ENCODE measurements at regions not wholly inside any gene's neighbourhood (a gene's known extent, or its start where the extent isn't known, plus 50 kb on each side); places are given as distances from the start of the nearest gene placed in this dataset.
"Not testable (repeated sequence)": the region's sequence is repeated elsewhere in the genome, so short reads cannot be mapped to it uniquely, and the experiment has no call there.

DNA sequence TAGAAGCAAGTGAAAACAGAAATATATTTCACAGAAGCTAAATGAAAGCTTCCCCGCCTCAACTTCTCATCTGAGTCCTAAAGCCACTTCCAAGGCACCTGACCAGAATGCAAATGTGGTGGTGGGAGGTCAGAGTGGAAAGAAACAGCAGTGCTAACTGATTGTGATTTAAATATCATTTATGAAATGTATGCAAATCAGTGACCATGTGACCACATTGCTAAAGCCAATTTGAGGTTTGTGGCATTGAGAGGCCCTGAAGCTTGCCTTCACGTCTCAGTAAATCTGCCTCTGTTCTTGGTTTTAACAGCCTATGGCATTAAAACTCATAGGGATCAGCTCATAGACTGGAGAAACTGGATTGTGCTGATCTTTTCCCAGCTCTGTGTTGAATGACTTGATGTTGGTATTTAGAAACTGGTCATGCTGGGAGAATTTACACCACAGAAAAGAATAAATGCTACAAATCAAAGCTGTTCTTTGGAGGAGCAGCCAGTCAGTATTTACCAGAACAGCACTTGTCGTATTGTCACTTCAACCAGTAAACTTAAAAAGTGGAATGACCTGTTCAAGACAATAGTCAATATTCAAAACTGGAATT is 481.4 kb upstream of the ALCAM start:
- DNase-seq: no peak

DNA sequence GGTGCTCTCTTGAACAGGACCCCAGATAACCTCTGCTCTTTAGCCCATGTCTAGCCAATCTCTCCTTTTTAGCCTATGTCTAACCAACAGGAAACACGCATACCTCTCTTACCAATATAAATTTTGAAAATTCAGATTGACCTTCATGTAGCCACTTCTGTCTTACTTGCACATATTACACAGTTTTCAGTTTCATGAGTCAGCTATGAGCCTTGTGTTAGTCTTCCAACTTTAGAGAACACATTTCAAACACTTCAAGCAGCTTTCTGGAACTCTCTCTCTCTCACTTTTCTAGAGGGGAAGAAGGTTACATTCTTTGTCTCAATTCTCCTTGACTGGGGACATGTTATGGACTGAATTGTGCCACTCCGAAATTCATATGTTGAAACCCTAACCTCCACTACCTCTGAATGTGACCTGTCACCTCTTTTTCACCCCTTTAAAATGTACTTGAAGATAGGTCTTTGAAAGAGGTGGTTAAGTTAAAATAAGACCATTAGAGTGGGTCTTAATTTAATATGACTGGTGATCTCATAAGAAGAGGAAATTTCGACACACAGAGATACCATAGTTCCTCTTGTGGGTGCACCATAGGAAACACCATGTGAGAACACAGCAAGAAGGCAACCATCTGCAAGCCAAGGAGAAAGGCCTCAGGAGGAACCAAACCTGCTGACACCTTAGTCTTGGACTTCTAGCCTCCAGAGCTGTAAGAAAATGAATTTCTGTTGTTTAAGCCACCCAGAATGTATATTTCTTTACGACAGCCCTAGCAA is 480.3 kb upstream of the ALCAM start:
- DNase-seq: no peak

DNA sequence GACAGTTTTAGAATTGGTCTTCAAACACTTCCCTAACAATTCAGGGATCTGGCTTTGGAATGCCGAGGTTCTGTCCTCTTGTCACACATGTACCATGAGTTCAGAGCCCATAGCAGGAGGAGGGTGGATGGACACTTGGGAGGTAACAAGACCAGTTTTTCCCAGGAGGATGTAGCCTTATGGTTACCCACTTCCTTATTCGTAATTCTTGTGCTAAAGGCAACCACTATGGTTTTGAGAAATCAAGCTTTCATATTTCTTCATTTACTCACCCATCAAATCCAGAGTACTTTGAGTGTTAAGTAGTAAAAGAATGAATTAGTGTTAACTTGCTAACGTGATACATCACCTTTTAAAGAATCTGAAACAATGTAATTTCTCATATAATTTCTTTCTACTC is 479.6 kb upstream of the ALCAM start:
- DNase-seq: no peak

DNA sequence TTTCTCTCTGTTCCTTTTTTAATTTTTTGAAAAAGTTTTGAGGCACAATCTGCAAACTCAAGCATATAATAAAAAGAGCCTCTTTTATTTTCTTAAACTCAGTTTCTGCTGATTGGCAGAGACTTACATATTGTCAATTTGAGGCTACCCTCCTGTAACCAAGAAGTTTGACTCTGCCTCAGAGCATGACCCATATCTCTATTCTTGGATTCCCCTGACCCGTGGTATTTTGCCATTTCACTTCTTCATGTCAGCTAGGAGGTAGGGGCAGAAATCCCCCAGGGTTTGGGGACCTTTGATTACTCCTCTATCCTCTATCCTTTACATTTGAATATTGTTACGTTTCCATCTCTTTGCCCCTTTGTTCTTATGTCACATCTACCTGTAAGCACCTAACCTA is 479.1 kb upstream of the ALCAM start:
- no peak for DNase-seq

DNA sequence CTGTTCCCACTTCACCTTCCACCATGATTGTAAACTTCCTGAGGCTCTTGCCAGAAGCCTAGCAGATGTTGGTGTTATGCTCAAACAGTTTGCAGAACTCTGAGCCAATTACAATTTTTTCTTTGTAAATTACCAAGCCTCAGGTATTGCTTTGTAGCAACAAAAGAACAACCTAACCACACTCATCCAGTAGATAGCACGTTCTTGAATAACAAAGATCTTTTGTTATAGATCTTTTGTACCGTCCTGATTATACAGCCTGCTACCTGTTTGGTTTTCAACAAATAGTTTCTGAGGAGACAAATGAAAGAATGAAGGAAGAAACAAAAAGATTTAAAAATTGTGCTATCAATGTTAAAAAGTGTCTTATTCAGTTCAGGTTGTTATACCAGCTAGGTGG is 474.7 kb upstream of the ALCAM start:
- DNase-seq: no peak

DNA sequence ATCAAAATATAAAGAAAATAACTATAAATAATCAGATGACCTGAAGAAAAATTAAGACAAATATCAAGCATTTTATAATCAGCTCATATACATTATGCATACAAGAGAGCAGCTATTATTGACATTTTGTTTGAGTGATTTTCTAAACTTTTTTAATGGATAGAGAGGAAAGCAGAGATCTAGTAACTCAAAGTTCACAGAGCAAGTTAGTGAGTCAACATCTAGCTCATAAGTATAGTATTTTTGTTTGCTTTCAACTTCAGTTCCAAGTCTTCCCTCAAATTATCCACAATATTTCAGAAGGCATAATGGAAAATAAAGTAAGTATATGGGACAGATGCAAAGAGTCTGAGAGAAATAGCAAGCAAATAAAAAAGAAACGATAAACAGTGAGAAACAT is 470.1 kb upstream of the ALCAM start:
- DNase-seq: no peak

DNA sequence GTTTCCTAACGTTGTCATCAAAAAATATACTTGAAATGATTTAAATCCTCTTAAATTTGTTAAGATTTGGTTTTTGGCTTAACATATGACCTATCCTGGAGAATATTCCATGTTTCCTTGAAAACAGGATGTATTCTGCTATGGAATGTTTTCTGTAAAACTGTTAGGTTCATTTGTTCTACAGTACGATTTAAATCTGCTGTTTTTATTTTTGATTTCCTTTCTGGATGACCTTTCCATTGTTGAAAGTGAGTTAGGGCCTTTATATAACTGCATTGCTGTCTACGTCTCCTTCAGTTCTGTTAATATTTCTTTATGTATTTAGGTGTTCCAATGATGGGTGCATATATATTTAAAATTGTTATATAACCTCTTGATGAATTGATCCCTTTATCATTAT is 465.3 kb upstream of the ALCAM start:
- DNase-seq: no peak

DNA sequence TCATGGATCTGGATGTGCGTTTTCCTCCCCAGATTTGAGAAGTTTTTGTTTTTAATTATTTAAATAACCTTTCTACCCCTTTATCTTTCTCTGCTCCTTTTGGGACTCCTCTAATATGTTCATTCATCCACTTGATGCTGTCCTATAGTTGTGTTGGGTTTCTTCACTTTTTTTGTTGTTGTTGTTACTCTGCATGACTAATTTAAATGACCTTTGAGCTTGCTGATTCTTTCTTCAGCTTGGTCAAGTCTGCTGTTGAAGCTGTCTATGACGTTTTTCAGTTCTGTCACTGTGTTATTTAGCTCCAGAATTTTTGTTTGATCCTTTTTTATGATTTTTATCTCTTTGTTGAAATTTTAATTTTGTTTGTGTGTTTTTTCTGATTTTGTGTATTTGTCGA is 463.6 kb upstream of the ALCAM start:
- no peak for DNase-seq

DNA sequence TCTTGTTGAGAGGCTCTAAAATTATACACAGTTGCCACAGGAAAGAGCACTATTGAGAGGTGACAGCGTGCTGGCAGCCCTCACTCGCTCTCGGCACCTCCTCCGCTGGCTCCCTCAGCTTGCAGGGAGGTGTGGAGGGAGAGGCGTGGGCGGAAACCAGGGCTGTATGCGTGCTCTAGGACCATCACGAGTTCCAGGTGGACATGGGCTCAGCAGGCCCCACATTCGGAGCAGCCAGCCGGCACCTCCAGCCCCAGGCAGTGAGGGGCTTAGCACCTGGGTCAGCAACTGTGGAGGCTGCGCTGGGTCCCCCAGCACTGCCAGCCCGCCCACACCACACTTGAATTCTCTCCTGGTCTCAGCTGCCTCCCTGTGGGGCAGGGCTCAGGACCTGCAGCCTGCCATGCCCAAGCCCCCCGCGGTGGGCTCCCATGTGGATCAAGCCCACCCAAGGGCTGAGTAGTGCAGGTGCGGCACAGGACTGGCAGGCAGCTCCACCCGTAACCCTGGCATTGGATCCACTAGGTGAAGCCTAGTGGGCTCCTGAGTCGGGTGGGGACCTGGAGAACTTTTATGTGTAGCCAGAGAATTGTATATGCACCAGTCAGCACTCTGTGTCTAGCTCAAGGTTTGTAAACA is 460.6 kb upstream of the ALCAM start:
- no peak for DNase-seq

DNA sequence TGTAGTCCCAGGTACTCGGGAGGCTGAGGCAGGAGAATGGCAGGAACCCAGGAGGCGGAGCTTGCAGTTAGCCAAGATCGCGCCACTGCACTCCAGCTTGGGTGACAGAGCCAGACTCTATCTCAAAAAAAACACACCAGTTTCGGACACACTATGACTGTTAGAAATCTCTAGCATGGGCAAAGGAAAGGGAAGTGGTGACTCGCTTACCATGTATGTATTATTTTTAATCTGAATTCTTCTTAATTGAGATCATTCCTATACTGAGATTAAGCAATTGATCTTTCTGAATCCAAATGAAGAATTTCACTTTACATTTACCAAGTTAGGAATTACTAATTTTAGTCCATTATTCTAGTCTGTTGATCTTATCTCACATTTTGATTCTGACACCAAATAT is 459.2 kb upstream of the ALCAM start:
- DNase-seq: no peak

DNA sequence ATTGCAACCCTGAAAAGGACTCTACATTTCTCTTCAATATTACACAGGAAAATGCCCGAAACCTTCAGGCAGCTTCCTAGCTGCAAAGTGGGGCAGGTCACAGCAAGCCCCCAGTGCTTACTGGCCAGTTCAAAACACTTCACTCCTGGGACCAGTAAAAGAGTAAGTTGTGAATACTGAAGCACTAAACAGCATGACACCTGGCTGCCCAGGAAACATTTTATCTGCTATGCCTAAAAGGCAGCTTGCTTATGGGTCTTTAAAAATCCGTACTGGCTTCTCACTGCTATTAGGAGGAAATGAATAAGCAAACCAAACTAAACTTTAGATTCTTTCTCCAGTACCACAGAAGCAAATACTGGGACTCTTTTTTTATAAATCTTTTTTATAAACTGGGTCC is 457.9 kb upstream of the ALCAM start:
- no peak for DNase-seq

DNA sequence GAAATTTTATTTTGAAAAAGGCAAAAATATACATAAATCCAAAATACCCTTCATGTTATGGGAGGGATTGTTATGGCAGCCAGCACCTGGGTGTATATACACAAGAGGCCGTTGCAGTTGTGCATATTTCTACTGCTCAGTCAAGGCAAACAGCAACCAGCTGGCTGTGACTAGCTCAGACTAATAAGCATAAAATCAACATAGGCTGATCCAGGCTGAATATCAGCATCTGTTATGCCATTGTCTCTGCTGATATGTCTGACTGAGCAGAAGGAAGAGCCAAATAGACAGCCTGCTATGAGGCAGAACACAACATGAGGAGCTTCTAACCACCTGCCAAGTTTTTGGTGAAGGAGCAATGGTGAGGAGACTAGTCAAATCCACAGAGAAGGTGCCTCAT is 457.5 kb upstream of the ALCAM start:
- peak; percentile 91 for DNase-seq

DNA sequence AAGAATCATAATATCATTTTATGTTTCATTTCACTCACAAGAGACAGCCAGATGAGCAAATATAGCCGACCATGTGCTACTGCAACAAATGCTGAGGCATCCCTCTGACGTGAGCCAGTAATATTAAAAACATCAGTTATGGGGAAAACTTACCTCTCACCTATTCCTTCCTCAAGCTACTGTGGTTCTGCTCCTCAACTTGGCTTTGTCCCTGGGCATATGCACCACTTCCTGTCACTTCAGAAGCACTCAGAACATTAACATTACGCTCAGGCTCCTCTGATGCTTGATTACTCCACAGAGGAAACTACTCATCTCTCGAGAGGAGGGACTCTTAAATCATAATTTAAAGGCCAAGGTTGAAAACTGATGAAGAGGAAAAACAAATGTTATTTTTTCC is 457.0 kb upstream of the ALCAM start:
- peak; percentile 16 for DNase-seq

DNA sequence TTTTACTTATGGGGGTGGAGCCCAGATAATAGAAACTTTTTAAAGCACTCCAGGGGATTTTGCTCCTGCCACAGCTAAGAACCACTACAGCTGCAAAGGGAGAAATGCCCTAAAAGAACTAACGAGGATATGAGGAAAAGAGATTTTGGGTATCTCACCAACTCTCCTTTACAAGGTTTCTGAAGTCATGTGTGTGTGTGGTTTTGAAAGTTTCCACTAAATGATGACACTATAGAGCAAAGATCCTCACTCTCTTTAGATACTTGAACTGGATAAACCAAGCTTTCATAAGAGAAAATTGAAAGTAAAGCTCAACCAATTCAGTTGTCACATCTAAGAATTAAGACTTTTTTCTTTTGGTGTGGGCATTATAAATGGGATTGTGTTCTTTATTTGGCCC is 455.3 kb upstream of the ALCAM start:
- no peak for DNase-seq

DNA sequence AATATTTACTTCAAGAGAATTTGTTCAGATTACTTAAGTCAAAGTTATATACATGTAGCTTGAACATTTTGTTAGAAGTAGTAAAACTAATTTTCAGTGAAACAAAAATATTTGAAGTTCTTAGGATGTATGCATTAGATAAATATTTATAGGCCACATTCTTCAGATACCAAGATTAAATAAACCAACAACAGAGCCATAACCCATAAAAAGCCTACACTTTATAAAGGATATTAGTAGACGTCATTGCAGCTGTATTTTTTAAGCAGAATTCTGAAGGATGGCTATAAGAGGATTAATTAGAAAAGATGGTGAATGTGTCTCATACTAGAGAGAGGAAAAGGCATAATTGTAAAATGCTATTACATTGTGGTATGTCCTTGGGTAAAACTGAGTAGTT is 449.7 kb upstream of the ALCAM start:
- DNase-seq: no peak

DNA sequence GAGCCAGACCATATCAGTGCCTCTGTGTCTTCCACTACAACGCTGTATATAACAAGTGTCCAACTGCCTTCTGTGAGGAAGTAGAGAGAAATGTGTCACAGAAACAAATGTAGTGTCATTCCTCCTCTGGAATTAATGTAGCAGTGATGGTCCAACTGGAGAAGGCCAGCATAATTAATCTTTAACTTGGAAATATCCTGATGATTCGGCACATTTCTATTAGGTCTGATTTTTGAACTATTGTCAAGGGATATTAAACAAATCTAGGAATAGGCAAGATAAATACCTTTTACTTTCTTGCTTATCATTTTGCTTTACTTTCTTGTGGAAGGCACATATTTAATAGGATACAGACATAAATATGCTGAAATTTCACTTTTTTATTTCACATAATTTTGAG is 446.2 kb upstream of the ALCAM start:
- no peak for DNase-seq

DNA sequence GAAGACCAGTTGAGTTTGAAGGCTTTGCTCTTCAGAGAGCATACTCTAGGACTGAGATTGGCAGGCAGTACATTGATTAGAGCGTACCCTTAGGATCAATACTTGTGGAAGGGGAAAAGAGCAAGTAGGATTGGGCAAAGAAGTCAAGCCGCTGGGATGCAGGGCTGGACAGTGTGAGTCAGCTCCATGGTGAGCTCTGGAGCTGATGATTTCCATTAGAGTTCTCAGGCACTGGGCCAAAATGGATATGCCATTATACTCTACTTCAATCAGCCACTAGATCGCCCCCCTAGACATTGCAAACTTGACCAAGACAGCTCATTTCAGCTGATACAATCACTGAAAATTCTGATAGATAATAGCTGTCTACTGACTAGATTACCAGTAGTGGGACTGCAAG is 432.7 kb upstream of the ALCAM start:
- DNase-seq: no peak

DNA sequence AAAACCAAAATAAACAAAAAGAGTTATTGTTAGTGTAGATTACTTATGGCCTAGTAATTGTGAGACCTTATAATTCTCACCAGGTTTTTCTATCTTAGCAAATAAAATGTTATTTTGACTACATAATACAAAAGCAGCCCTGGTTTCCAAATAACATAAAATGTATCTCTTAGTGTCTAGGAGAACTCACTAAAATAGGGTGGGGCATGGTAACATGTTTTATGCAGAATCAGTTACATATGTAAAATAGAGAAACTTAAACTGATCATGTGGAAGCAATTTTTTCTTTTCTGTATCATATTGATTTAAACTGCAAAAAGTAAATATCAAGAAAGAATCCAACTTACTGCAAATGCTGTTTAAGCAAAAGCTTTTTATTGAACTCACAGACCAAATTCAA is 431.1 kb upstream of the ALCAM start:
- DNase-seq: no peak

DNA sequence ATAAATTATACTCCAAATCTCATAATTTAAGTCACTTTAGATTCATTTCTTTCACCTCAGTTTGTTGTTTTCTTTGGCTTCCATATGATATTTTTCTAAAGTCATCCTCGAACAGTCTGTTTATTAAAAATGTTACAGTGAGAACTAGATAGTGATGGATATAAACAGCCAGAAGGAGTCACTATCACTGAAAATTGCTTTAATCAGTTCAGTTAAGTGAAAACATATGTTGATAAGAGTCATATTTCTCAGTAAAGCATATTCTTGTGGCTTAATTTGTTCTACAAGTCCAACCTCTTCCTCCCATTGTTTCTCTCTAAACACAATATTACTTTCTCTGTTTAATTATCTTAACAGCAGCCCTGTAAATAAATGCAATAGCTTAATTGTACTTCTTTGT is 427.5 kb upstream of the ALCAM start:
- DNase-seq: no peak

DNA sequence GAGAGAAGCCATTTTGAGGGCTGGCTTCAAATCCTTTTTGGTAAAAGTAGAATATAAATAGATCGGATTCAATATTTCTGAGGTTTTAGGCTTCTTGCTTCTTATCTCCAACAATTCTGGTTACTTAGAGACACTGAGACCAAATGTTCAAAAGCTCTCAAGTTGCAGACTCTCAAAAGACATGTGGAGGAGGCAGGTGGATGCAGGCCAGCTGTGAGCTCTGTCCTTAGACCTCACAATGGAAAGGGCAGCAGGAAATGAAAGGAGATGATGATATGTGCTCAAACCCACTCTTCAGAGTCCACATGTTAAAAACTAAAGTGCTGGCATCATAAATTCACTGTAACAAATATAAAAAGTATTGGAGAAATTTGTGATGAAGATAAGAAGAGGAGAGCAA is 424.9 kb upstream of the ALCAM start:
- DNase-seq: peak; percentile 24

DNA sequence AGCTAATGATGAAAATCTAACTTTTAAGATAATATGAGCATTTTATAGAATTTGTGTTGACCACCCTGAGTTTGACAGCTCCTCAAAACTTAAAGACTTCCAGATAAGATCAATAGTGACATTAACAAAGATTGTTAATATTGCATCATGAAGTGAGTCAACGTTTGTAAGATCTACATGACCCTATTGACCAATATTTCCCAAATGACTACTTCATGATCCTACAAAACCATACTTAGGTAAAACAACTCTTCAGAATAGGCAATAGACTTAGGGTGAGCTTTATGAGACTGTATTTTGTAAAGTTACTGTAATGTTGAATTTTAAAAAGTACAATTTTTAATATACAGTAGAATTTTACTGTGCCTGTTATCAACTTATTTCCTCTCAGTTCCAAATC is 422.7 kb upstream of the ALCAM start:
- DNase-seq: no peak

DNA sequence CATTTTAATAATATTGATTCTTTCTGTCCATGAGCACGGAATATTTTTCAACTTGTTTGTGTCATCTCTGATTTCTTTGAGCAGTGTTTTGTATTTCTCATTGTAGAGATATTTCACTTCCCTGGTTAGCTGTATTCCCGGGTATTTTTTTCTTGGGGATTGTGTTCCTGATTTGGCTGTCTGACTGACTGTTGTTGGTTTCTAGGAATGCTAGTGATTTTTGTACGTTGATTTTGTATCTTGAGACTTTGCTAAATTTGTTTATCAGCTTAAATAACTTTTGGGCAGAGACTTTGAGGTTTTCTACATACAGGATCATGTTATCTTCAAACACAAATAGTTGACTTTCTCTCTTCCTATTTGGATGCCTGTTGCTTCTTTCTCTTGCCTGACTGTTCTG is 418.8 kb upstream of the ALCAM start:
- no peak for DNase-seq

DNA sequence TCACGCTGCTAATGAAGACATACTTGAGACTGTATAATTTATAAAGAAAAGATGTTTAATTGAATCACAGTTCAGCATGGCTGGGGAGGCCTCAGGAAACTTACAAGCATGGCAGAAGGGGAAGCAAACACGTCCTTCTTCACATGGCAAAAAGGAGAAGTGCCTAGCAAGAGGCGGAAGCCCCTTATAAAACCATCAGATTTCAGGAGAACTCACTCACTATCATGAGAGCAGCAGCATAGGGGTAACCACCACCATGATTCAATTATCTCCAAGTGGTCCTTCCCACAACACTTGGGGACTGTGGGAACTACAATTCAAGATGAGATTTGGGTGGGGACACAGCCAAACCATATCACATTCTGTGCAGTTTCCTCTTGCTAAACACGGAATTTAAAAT is 416.9 kb upstream of the ALCAM start:
- not testable (repeated sequence) for DNase-seq

DNA sequence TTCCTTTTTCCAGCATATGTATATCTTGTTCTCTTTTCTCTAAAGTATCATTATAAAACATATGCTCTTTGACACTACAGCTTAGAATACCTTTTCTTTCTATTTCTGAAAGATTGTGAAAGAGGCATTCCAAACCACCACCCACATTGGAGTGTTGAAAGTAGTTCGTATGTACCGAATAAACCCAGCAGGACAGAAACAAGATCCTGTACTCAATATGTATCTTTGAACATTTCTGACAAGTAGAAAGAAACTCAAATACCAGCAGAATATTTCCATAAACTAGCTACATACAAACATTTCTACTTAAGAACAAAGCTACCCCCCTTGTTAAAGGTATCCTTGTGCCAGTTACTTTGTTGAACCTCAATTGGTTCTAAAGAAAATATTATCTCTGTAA is 415.3 kb upstream of the ALCAM start:
- no peak for DNase-seq
